HEK293 (cell line): ENCODE measurements at regions not wholly inside any gene's neighbourhood (a gene's known extent, or its start where the extent isn't known, plus 50 kb on each side); places are given as distances from the start of the nearest gene placed in this dataset.

Source experiments
- HOXA7 ChIP-seq: sonication (generic); formaldehyde crosslinking; IDR thresholded peaks from 2 replicates; pipeline ENCODE4 v1.8.1; 2022; ENCODE audit warnings: missing genetic modification reagents, borderline replicate concordance
- KLF7 ChIP-seq: fragments of 450-650 bp; formaldehyde crosslinking; IDR thresholded peaks from 2 replicates; pipeline ENCODE4 v1.5.1; 2016; ENCODE audit warnings: missing biosample characterization, missing genetic modification characterization, borderline replicate concordance
- ZFP69B ChIP-seq: fragments of 450-650 bp; formaldehyde crosslinking; IDR thresholded peaks from 2 replicates; pipeline ENCODE4 v1.5.1; 2016; ENCODE audit warnings: missing biosample characterization, missing genetic modification characterization
- ZNF133 ChIP-seq: fragments of 450-650 bp; formaldehyde crosslinking; IDR thresholded peaks from 2 replicates; pipeline ENCODE4 v1.5.1; 2016; ENCODE audit warnings: missing biosample characterization, missing genetic modification characterization
- ZNF221 ChIP-seq: fragments of 450-650 bp; formaldehyde crosslinking; IDR thresholded peaks from 2 replicates; pipeline ENCODE4 v1.5.1; 2017; ENCODE audit warnings: missing biosample characterization, missing genetic modification characterization, borderline replicate concordance
- ZNF530 ChIP-seq: fragments of 450-650 bp; formaldehyde crosslinking; IDR thresholded peaks from 2 replicates; pipeline ENCODE4 v1.5.1; 2016; ENCODE audit warnings: low read depth, missing biosample characterization, missing genetic modification characterization
- ZNF600 ChIP-seq: fragments of 450-650 bp; formaldehyde crosslinking; IDR thresholded peaks from 2 replicates; pipeline ENCODE4 v1.5.1; 2016; ENCODE audit warnings: missing biosample characterization, missing genetic modification characterization
- ZNF776 ChIP-seq: fragments of 450-650 bp; formaldehyde crosslinking; IDR thresholded peaks from 2 replicates; pipeline ENCODE4 v1.5.0; 2017; ENCODE audit warnings: missing biosample characterization, missing genetic modification characterization, borderline replicate concordance
- TF ChIP-seq, protein P1 (sequence below): fragments of 450-650 bp; formaldehyde crosslinking; IDR thresholded peaks from 2 replicates; pipeline ENCODE4 v1.5.1; 2016; ENCODE audit warnings: missing biosample characterization, missing genetic modification characterization
- TF ChIP-seq, protein P2 (sequence below): fragments of 450-650 bp; formaldehyde crosslinking; IDR thresholded peaks from 2 replicates; pipeline ENCODE4 v1.5.1; 2016; ENCODE audit warnings: missing biosample characterization, missing genetic modification characterization, low read depth
- TF ChIP-seq, protein P3 (sequence below): fragments of 450-650 bp; formaldehyde crosslinking; IDR thresholded peaks from 2 replicates; pipeline ENCODE4 v1.5.1; 2016; ENCODE audit warnings: missing biosample characterization, missing genetic modification characterization, low read depth
- TF ChIP-seq, protein P4 (sequence below): fragments of 450-650 bp; formaldehyde crosslinking; IDR thresholded peaks from 2 replicates; pipeline ENCODE4 v1.5.1; 2017; ENCODE audit warnings: missing biosample characterization, missing genetic modification characterization
- TF ChIP-seq, protein P5 (sequence below): fragments of 450-650 bp; formaldehyde crosslinking; IDR thresholded peaks from 2 replicates; pipeline ENCODE4 v1.5.1; 2016; ENCODE audit warnings: missing biosample characterization, missing genetic modification characterization
- TF ChIP-seq, protein P6 (sequence below): sonication (generic); formaldehyde crosslinking; IDR thresholded peaks from 2 replicates; pipeline ENCODE4 v1.8.1; 2022; ENCODE audit warnings: mild to moderate bottlenecking, moderate library complexity, missing genetic modification reagents

DNA sequence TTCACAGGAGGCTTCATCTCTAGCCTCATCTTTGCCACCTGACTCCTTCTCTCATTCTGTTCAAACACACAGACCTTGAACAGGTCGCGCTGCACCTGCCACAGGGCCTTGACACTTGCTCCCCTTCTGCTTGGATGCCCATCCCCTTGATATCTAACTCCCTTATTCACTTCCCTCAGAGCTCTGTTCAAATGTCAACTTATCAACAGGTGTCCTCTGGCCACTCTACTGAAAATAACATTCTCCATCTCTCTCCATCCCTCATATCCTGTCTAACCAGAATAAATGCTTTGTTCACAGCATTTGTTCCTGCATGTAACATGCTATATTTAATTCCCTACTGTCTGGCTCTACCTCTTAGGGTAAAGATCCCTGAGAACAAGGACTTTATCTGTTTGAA is 67.2 kb upstream of the DRD2 start:
- TF ChIP-seq, protein P1, sequence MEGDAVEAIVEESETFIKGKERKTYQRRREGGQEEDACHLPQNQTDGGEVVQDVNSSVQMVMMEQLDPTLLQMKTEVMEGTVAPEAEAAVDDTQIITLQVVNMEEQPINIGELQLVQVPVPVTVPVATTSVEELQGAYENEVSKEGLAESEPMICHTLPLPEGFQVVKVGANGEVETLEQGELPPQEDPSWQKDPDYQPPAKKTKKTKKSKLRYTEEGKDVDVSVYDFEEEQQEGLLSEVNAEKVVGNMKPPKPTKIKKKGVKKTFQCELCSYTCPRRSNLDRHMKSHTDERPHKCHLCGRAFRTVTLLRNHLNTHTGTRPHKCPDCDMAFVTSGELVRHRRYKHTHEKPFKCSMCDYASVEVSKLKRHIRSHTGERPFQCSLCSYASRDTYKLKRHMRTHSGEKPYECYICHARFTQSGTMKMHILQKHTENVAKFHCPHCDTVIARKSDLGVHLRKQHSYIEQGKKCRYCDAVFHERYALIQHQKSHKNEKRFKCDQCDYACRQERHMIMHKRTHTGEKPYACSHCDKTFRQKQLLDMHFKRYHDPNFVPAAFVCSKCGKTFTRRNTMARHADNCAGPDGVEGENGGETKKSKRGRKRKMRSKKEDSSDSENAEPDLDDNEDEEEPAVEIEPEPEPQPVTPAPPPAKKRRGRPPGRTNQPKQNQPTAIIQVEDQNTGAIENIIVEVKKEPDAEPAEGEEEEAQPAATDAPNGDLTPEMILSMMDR (tag by site-specific recombination), result no peak
- TF ChIP-seq, protein P2, sequence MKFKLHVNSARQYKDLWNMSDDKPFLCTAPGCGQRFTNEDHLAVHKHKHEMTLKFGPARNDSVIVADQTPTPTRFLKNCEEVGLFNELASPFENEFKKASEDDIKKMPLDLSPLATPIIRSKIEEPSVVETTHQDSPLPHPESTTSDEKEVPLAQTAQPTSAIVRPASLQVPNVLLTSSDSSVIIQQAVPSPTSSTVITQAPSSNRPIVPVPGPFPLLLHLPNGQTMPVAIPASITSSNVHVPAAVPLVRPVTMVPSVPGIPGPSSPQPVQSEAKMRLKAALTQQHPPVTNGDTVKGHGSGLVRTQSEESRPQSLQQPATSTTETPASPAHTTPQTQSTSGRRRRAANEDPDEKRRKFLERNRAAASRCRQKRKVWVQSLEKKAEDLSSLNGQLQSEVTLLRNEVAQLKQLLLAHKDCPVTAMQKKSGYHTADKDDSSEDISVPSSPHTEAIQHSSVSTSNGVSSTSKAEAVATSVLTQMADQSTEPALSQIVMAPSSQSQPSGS (tag by site-specific recombination), result no peak
- no peak for TF ChIP-seq ZNF133
- TF ChIP-seq, protein P3, sequence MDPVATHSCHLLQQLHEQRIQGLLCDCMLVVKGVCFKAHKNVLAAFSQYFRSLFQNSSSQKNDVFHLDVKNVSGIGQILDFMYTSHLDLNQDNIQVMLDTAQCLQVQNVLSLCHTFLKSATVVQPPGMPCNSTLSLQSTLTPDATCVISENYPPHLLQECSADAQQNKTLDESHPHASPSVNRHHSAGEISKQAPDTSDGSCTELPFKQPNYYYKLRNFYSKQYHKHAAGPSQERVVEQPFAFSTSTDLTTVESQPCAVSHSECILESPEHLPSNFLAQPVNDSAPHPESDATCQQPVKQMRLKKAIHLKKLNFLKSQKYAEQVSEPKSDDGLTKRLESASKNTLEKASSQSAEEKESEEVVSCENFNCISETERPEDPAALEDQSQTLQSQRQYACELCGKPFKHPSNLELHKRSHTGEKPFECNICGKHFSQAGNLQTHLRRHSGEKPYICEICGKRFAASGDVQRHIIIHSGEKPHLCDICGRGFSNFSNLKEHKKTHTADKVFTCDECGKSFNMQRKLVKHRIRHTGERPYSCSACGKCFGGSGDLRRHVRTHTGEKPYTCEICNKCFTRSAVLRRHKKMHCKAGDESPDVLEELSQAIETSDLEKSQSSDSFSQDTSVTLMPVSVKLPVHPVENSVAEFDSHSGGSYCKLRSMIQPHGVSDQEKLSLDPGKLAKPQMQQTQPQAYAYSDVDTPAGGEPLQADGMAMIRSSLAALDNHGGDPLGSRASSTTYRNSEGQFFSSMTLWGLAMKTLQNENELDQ (tag by site-specific recombination), result no peak
- TF ChIP-seq ZNF221 (tag by site-specific recombination), result no peak
- TF ChIP-seq ZFP69B (tag by site-specific recombination), result no peak
- TF ChIP-seq KLF7 (tag by site-specific recombination), result no peak
- TF ChIP-seq, protein P4, sequence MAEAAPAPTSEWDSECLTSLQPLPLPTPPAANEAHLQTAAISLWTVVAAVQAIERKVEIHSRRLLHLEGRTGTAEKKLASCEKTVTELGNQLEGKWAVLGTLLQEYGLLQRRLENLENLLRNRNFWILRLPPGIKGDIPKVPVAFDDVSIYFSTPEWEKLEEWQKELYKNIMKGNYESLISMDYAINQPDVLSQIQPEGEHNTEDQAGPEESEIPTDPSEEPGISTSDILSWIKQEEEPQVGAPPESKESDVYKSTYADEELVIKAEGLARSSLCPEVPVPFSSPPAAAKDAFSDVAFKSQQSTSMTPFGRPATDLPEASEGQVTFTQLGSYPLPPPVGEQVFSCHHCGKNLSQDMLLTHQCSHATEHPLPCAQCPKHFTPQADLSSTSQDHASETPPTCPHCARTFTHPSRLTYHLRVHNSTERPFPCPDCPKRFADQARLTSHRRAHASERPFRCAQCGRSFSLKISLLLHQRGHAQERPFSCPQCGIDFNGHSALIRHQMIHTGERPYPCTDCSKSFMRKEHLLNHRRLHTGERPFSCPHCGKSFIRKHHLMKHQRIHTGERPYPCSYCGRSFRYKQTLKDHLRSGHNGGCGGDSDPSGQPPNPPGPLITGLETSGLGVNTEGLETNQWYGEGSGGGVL (tag by site-specific recombination), result no peak
- TF ChIP-seq, protein P5, sequence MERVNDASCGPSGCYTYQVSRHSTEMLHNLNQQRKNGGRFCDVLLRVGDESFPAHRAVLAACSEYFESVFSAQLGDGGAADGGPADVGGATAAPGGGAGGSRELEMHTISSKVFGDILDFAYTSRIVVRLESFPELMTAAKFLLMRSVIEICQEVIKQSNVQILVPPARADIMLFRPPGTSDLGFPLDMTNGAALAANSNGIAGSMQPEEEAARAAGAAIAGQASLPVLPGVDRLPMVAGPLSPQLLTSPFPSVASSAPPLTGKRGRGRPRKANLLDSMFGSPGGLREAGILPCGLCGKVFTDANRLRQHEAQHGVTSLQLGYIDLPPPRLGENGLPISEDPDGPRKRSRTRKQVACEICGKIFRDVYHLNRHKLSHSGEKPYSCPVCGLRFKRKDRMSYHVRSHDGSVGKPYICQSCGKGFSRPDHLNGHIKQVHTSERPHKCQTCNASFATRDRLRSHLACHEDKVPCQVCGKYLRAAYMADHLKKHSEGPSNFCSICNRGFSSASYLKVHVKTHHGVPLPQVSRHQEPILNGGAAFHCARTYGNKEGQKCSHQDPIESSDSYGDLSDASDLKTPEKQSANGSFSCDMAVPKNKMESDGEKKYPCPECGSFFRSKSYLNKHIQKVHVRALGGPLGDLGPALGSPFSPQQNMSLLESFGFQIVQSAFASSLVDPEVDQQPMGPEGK, result no peak
- TF ChIP-seq, protein P6, sequence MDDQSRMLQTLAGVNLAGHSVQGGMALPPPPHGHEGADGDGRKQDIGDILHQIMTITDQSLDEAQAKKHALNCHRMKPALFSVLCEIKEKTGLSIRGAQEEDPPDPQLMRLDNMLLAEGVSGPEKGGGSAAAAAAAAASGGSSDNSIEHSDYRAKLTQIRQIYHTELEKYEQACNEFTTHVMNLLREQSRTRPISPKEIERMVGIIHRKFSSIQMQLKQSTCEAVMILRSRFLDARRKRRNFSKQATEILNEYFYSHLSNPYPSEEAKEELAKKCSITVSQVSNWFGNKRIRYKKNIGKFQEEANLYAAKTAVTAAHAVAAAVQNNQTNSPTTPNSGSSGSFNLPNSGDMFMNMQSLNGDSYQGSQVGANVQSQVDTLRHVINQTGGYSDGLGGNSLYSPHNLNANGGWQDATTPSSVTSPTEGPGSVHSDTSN, result no peak
- TF ChIP-seq ZNF530 (tag by site-specific recombination), result no peak
- TF ChIP-seq ZNF600 (tag by site-specific recombination), result no peak
- no peak for TF ChIP-seq HOXA7
- TF ChIP-seq ZNF776 (tag by site-specific recombination), result no peak
